Panc1 (cell line): ENCODE measurements at regions not wholly inside any gene's neighbourhood (a gene's known extent, or its start where the extent isn't known, plus 50 kb on each side); places are given as distances from the start of the nearest gene placed in this dataset.
A peak's percentile ranks its signal among the peaks of the same experiment; 100 is the strongest.

Source experiments
- CTCF ChIP-seq: fragments of 450-650 bp; IDR thresholded peaks from 2 replicates; pipeline ENCODE4 v1.5.1; 2017; ENCODE audit warnings: mild to moderate bottlenecking
- POLR2AphosphoS5 ChIP-seq: IDR thresholded peaks from 2 replicates; pipeline ENCODE4 v1.6.1; 2012; ENCODE audit warnings: mild to moderate bottlenecking, low read depth, low read length, moderate library complexity
- SIN3A ChIP-seq: IDR thresholded peaks from 2 replicates; pipeline ENCODE4 v1.6.1; 2012; ENCODE audit warnings: low read depth, mild to moderate bottlenecking, low read length, moderate library complexity, borderline replicate concordance; ENCODE audit not compliant: insufficient read depth
- TCF7L2 ChIP-seq: IDR thresholded peaks from 2 replicates; pipeline ENCODE4 v1.6.1; 2011; ENCODE audit warnings: mild to moderate bottlenecking, low read depth, low read length, inconsistent platforms
- TF ChIP-seq, protein P1 (sequence below), 2 experiments: IDR thresholded peaks; 2 replicates each; pipeline ENCODE4 v1.6.1; 2011 to 2012; ENCODE audit warnings: low read depth in 2 of 2, control low read depth in 1 of 2, low read length in 1 of 2, mild to moderate bottlenecking in 1 of 2, moderate library complexity in 1 of 2; ENCODE audit not compliant: insufficient read depth in 1 of 2

- TF ChIP-seq CTCF (peak; percentile 27; the same call in 1 of the 2 replicates), POLR2AphosphoS5 (no peak), SIN3A (no peak), TCF7L2 (no peak)
- TF ChIP-seq, protein P1, sequence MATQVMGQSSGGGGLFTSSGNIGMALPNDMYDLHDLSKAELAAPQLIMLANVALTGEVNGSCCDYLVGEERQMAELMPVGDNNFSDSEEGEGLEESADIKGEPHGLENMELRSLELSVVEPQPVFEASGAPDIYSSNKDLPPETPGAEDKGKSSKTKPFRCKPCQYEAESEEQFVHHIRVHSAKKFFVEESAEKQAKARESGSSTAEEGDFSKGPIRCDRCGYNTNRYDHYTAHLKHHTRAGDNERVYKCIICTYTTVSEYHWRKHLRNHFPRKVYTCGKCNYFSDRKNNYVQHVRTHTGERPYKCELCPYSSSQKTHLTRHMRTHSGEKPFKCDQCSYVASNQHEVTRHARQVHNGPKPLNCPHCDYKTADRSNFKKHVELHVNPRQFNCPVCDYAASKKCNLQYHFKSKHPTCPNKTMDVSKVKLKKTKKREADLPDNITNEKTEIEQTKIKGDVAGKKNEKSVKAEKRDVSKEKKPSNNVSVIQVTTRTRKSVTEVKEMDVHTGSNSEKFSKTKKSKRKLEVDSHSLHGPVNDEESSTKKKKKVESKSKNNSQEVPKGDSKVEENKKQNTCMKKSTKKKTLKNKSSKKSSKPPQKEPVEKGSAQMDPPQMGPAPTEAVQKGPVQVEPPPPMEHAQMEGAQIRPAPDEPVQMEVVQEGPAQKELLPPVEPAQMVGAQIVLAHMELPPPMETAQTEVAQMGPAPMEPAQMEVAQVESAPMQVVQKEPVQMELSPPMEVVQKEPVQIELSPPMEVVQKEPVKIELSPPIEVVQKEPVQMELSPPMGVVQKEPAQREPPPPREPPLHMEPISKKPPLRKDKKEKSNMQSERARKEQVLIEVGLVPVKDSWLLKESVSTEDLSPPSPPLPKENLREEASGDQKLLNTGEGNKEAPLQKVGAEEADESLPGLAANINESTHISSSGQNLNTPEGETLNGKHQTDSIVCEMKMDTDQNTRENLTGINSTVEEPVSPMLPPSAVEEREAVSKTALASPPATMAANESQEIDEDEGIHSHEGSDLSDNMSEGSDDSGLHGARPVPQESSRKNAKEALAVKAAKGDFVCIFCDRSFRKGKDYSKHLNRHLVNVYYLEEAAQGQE (IDR thresholded peaks at IDR 0.05; ENCODE audit: insufficient read depth in 1 of 2, low read depth in 2 of 2, low read length in 1 of 2), result no peak
Observed at GRCh38 chr7:94276795-94277194, 117.9 kb upstream of the COL1A2 start.
